GM12873 (cell line): ENCODE measurements at regions not wholly inside any gene's neighbourhood (a gene's known extent, or its start where the extent isn't known, plus 50 kb on each side); places are given as distances from the start of the nearest gene placed in this dataset.

Source experiments
- CTCF ChIP-seq: IDR thresholded peaks from 2 replicates; pipeline ENCODE4 v1.5.1; 2012; ENCODE audit warnings: low read depth, mild to moderate bottlenecking, moderate library complexity, low read length, control low read depth; ENCODE audit not compliant: insufficient read depth; ENCODE audit errors: missing control alignments

DNA sequence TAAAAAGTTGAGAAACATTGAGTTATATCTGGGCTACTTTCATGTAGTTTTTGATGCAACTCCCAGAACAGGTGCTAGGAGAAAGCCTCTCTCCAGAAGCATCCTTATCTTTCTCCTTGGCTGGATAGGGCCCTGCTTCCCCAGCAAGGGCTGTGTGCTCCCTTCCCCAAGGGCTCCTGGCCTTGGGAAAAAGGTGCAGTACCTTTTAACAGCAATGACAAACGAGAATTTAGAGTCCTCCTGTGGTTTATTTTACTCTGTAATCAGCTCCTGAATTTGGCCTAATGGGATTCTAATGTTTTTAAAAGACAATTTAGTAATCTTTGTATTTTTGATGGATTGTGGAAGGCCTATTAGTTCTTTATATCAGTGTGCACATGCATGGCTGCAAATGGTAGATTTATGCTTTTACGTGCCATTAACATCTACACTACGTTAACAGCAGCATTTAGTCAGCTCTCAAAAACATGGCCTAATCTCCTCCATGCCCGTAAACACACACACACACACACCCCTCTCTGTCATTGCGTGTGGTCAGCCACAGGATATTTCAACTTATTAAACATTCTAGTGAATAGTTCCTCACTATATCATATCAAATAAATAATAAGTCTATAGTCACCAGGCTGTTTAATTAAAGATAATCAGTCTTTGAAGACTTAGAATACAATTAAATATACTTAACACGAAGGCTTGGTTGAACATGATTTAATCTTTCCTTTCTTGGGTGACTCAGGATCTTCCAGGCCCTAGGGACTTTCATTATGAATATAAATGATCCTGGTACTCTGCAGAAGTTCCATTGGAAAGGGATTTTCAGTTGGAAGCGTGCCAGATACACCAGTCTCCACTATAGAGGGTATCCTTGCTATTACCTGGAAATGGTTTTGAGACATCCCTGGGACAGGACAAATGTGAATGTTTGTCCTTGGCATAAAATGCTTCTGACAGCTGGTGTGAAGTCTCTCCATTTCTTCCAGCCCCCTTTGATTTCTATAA is 181.4 kb upstream of the PWP1 start:
- TF ChIP-seq CTCF, result no peak

DNA sequence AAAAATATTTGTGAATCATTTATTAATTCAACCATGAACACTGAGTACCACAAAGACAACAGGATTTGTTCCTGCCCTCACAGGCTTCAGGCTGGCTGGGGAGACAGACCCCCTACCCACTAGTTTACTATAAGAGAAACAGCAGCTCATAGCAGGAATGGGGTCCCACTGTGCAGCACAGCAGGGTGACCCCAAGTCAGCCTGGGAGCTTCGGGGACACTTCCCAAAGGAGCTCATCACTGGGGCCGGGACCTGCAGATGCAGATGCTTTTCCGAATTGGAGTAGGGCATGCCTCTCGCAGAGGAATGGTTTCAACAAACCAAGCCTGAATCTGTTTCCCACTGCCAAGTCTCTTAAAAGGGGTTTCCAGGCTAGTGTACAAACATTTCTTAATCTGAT is 176.2 kb upstream of the PWP1 start:
- TF ChIP-seq CTCF, result no peak

DNA sequence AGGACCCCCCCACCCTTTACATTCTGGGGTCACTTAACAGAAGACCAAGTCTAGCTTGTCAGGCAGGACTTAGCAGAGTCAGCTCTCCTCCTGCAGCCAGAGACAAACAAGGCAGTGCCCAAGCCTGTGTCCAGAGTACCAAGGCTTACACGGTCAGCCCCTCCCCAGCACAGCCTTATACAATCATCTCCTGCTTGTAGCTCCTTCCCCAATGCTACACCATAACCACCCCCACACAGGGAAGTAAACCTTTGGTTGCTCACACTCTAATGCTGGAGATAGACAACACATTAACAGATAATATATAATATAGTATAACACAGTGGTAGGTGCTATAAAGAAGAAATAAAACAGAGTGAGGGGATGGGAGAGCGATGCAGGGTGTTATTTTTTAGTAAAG is 175.4 kb upstream of the PWP1 start:
- no peak for TF ChIP-seq CTCF

DNA sequence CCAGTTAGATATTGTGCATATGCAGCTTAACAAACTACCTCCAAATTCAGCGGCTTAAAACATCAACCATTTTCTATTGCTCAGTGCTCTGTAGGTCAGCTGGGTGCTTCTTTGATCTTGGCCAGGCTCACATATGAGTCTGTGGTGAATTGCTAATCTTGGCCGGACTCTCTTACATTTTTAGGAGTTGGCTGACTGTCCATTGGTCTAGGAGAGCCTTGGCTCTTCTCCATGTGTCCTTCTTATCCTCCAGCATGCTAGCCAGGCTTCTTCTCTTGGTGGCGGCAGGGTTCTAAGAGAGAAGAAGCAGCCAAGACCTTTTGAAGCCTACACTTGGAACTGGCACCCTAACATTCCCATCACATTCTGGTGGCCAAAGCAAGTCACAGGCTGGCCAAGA is 174.3 kb upstream of the PWP1 start:
- TF ChIP-seq CTCF, result no peak

DNA sequence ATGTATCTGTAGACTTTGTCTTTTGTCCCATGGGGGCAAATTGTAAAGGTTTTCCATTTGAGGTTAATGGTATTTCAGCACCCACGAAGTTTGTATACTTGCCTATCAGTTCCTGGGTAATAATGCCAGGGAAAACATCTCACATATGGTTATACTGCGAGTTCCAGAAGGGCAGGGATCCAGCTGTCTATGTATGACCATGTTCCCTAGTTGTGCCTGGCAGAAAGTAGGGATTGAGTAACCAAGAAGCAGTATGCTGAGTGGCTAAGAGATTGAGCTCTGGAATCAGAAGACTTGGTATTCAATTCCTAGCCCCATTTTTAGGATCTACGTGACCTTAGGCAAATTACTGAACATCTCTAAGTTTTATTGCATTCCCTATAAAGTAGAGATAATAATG is 173.2 kb upstream of the PWP1 start:
- no peak for TF ChIP-seq CTCF

- TF ChIP-seq CTCF, result no peak
Measured at GRCh38 chr12:107513184-107513583, 172.4 kb upstream of the PWP1 start.

DNA sequence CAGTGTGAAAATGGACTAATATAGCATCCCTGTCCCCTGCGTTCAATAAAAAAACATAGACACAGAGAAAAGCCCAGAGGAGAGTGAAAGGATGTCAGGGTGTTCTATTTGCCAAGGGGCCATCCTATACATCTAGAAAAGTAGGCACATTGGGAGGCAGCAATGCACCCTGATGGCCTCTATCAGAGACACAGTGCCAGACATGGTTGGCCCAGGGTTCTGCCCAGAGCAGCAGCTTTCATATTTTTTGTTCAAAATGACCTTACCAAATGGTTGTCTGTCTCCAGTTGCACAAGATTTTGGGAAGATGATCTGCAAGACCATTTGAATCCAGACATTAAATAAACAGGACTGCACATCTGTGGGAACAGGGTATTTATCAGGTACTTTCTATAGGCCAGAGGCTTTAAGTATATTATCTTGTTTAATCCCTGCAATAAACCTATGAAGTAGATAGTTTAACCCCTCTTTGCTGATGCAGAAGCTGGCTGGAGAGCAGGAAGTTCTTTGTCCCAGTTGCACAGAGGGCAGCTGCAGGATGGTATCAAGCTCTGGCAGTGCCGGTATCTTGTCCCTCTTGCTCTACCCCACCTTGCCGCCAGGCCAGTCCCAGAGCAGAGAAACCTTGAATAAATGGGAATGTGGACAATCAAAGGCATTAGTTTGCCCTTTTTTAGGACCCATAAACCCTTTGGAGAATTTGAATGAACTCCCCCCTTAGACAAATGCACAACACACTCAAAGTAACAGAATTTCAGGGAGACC is 171.8 kb upstream of the PWP1 start:
- TF ChIP-seq CTCF, result no peak
